Head of caudate nucleus (tissue), 42 donors: ENCODE measurements at regions not wholly inside any gene's neighbourhood (a gene's known extent, or its start where the extent isn't known, plus 50 kb on each side); places are given as distances from the start of the nearest gene placed in this dataset.

Experiments
- DNase-seq, 42 donors: peaks; one replicate each; pipeline versions ENCODE4 v3.0.0 to v3.0.0-alpha.2; 2020 to 2021; ENCODE audit warnings: mixed read lengths in 7 of 42
- intact Hi-C: fragments of 100-400 bp; cut with DNase I; formaldehyde crosslinking; loops from one replicate; pipeline ENCODE4 v1.15.0; 2022

DNA sequence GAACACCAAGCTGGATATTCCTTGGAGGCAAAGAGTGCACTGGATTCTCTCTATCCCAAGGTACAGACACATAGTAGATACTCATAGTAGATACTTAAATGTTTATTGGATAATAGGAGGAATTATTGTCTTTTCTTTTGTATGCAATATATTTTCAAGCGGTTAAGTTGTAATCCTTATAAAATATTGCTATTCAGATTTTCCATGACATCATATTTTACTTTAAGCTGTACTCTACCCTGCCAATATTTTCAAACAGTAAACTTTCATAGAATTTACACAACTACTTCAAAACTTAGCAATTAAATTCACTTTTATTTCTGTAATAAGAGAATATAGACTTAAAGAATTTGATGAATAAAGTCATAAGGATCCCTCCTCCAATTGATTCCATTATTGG, 546.5 kb upstream of the CAMK1G start:
- no peak for DNase-seq
- intact Hi-C loops, result no loop called here

DNA sequence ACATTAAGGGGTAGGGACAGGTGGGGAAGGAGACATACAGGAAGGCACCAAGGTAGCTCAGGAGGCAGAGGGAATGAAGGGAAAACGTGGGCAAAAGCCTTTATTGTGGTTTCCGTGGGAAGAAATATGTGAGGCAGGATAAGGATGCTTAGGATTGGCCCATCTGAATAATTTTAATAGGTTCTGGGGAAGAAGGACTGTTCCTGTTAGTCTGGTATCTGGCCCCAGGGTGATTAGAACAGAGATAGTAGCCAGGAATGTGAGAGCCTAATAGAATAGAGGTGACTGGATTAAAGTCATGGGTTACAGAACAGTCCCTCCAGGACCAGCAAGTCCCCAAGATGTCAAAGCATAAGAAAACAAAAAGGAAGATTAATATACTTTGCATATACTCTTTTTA, 545.2 kb upstream of the CAMK1G start:
- intact Hi-C loops, result no loop called here
- DNase-seq, result no peak

DNA sequence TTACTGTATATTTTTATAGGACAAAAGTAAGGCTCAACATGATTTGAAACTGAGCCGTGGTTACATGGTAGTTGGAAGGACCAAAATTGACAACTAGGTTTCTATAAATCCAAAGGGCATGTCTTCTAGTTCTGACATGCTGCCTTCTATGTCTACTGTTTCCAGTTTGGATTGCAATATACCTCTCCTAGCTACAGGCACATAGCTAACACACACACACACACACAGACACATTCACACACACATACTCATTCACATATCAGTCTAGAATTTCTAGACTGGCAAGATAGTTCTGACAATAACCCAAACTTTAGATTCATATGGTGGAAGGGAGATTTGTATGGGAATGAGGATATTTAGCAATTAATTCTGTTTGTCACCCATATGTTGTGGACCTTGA, 544.8 kb upstream of the CAMK1G start:
- intact Hi-C loops, result no loop called here
- no peak for DNase-seq

DNA sequence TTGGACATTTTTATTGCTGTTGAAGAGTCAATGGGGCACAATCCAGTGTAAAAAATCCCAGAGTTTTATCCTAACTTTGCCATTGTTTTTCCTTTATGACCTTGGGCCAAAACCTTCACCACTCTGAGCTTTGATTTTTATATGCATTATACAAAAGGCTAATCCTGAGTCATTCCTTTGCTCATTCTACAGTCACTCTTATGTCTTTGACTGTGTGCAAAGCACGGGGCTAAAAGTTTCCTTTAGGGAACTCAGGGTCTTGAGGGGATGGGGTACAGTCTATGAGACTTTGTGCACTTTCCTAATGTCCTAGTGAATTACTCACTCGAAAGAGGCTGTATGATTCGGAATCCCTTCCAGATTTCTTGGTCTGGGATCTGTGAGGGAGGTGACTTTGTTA, 543.2 kb upstream of the CAMK1G start:
- DNase-seq, result no peak
- intact Hi-C loops, result no loop called here

DNA sequence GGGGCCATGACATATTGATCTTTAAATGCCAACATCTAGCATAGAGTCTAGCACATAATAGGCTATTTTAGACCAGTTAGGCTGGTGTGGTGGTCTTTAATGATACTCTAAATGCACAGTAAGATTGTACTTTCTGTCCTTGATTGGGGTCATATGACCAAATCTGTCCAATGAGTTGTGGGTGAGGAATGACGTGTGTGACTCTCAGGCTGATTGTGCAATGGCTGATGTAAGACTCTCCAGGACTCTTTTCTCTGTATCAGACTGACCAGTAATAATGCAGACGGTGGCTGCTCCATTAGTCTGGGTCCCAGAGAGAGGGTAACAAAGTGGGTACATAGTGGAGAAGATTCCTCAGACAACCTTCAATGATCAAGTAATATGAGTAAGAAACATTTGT, 541.6 kb upstream of the CAMK1G start:
- intact Hi-C loops, result no loop called here
- DNase-seq, result no peak

DNA sequence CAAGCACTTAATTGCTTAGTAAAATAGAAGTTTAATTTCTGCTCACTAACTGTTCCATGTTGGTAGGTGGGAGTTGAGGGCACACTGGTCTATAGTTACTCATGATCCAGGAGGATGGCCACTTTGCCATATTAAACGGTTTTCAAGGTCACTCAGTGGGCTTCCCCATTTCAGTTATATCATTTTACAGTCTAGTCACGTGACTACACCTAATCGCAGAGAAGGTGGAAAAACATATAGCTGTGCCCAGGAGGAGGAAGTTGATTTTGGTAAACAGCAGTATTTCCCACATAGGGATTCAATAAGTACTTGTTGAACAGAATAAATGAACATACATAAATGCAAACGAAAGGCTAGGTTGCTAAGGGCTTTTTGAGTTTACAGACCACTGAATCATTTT, 541.1 kb upstream of the CAMK1G start:
- DNase-seq, result no peak
- intact Hi-C loops, result no loop called here

DNA sequence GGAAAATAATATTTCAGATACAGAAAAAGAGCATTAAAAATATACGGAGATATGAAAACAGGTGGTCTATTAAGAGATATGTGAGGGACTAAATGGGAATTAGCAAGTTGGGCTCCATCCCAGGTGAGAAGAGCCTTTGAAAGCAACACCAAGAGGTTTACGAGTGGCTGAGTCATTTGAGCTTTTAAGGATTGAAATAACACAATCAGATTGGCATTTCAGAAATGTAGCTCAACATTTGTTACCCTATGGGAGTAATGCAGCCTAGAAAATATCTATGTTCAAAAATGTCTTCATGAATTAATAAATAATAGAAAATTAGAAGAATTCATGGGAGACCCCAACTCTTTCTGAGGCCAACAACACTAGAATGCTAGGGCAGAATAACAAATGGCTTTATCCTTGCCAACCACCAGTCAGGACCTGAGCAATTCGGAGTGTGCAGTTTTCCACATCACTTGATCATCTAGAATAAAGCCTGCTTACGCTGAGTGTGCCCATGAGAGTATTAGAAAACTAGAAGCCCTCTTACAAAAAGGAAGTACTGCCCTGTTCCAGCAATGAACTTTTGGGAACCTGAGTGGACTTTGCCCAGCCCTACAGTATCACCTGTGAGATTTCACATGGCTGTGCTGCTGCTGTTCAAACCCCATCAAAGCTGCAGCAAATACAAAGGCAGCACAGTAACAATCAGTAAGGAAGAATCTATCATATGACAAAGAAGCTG, 538.0 kb upstream of the CAMK1G start:
- intact Hi-C loops, result no loop called here

DNA sequence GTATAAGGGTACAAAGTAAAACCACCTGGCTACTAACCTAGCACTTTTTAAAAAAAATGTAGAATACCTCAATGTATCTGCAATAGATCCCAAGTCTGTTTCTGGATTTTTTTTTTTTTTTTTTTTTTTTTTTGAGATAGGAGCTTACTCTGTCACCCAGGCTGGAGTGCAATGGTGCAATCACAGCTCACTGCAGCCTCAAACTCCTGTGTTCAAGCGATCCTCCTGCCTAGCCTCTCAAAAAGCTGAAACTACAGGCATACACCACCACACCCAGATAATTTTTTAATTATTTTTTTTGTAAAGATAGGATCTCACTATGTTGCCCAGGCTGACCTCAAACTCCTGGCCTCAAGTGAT, 537.5 kb upstream of the CAMK1G start:
- intact Hi-C loops, result no loop called here
- DNase-seq, result no peak

More for the DNA sequence above, 538.0 kb upstream of the CAMK1G start:
- no peak for DNase-seq

DNA sequence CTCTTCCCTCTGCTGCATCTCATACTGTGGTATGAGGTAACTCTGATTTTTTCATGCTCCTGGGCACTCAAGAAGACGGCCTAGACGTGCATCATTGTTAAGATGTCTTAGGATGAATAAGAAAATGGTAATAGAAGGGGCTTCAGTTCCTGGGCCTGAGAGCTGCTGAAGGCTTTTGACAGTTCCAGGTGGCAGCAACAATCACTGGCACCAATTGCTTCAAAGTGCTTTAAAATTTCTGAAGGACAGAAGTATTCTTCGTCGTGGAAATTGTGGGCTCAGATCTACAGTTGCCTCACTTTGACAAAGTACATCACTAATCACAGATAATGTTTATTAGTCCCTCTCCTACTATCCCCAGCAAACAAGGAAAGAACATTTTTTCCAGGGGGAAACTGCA, 536.6 kb upstream of the CAMK1G start:
- no peak for DNase-seq
- intact Hi-C loops, result no loop called here

DNA sequence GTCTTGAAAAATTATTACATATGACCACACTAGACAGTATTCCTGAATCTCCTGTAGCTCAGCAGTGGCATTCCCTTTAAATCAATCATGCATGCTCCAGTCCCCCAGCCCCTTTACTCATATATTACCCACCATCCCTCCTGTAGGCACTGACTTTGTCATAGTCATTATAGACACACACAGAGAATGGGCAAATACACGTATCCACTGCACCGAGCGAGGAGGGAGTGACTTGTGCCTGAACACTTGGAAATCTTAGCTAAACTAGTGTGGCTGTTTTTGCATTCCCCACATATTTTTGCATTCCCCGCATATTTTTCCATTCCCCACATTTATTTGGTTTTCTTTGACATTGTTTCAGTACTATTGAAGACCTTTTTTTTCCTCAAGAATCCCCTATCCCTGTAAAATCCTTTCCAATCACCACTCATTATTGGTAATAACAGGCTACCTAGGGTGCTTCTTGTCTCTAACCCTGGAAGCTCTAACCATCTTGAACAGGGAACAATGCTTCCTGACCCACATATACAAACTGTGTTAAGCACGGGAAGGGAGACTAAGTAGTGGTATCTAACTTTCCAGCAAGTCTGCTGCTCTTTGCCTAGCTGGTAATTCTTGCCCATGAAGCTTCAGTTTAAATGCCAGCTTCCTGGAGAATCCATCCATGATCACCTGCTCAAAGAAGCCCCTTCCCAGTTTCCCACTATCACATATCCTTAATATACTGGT, 534.4 kb upstream of the CAMK1G start:
- DNase-seq, result no peak
- intact Hi-C loops, result no loop called here

DNA sequence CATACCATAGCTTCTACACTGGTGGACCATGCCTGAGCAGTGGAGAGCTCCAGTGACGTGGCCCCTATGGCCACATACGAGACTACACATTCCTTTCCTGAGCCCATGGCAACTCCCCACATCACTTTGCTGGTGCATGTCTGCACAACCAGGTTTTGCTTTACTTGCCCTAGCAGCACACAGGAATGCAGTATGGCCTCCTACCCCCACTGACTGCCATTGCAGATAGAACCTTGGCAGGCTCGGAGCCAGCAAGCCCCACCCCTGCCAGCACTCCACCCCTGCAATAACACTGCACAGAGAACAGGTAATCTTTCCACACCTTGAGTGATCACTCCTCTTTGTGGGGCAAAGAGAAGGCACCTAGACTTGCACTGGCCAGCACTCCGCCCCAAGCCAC, 531.9 kb upstream of the CAMK1G start:
- no peak for DNase-seq
- intact Hi-C loops, result no loop called here

DNA sequence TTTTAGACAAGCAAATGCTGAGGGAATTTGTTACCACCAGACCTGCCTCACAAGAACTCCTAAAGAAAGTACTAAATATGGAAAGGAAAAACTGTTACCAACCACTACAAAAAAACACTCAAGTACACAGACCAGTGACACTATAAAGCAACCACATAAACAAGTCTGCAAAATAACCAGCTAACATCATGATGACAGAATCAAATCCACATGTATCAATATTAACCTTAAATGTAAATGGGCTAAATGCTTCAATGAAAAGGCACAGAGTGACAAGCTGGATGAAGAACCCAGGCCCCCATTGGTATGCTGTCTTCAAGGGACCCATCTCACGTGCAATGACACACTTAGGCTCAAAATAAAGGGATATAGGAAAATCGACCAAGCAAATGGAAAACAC, 529.9 kb upstream of the CAMK1G start:
- intact Hi-C loops, result no loop called here

DNA sequence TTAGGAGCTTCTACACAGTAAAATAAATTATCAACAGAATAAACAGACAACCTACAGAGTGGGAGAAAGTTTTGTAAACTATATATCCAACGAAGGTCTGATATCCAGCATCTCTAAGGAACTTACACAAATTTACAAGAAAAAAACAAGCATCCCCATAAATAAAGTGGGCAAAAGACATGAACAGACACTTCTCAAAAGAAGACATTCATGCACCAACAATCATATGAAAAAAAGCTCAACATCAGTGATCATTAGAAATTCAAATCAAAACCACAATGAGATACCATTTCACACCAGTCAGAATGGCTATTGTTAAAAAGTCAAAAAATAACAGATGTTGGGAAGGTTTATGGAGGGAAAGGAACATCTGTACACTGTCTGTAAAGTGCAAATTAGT, 526.4 kb upstream of the CAMK1G start:
- intact Hi-C loops, result no loop called here
- DNase-seq, result no peak

More for the DNA sequence above, 529.9 kb upstream of the CAMK1G start:
- DNase-seq, result no peak

DNA sequence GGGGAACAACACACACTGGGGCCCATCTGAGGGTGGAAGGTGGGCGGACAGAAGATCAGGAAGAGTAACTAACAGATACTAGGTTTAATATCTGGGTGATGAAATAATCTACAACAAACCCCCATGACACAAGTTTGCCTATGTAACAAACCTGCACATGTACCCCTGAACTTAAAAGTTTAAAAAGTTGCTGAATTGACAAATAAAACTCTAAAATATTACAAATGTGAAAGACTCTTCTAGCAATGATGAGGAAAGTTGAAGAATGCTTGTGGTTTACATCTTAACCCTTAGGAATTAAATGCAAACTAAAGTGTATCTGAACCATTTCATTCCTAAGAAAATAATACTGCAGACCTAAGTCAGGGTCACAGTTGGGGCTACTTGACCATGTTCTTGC, 525.6 kb upstream of the CAMK1G start:
- intact Hi-C loops, result no loop called here
- no peak for DNase-seq

DNA sequence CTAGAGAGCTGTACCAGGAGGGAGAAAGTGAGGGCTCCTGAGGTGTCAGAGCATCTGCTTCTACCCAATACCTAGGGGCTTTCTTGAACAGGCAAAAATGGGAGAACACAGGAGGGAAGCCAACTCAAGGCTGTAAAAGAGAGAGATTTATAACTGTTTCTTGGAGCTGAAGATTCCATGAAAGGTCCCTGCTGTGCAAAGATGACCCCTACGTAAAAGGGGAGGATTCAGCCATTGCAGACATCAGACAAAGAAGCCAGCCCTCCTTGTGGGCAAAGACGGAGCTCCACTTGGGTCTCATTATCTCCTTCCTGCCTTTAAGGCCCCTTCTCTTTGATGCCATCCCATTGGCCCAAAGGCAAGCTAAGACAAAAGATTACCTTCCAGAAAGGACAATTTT, 524.1 kb upstream of the CAMK1G start:
- intact Hi-C loops, result no loop called here
- no peak for DNase-seq

DNA sequence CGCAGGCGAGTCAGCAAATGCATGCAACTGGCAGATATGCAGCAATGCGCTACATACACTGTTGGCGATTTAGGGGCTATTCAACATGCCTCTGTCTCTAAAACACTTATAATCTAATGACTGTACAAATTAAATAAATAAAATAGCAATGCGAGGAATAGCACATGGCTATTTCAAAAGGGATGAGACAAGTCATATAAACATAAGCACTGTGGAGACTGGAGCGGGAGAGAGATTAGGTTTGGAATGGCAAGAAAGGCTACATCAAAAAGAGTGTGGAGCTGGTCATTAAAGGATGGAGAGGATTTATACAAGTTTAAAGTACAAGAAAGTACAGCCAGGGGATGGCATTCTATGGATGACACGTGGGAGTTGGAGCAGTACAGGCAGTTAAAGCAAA, 523.5 kb upstream of the CAMK1G start:
- intact Hi-C loops, result no loop called here
- no peak for DNase-seq

DNA sequence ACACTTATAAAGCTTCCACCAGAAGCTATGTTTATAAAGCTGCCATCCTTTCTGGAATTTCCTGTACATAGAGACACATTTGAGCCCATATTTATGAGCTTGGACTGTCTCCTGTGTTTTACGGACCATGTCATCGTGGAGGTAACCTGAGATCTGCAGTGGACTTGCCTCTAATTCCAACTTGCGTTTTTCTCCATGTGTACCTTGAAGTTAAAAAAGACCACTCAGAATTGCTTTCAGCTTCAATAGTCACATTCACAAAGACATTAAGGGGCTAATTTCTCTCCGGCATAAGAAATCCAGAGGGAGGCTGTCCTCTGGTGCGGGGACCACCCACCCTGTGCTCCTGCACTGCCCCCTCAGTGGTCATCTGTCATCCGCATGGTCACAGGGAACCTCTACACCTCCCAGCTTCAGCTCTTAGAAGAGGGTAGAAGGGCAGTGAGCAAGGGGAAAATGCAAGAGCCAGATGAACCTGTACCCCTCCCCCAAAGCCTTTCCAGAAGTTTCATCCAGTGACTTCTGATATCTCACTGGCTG, 521.4 kb upstream of the CAMK1G start:
- no peak for DNase-seq
- intact Hi-C loops, result no loop called here

DNA sequence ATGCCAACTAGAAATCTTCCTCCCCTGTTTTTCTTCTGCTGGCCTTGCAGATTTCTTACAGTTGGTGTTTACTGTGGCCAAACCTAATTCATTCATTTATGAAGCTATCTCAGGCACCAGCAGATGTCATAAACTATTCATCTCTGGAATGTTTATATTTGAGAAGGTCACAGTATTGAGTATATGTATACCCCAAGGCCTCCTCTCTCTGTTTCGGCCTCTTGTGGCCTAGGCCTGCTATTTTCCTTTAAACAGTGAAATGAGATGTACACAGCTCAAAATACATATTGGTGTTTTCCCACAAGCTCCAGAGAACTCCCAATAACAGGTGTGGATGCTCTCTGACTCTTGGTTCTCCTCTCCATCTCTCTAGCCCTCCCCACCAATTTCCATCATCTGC, 520.7 kb upstream of the CAMK1G start:
- intact Hi-C loops, result no loop called here
- DNase-seq, result no peak

DNA sequence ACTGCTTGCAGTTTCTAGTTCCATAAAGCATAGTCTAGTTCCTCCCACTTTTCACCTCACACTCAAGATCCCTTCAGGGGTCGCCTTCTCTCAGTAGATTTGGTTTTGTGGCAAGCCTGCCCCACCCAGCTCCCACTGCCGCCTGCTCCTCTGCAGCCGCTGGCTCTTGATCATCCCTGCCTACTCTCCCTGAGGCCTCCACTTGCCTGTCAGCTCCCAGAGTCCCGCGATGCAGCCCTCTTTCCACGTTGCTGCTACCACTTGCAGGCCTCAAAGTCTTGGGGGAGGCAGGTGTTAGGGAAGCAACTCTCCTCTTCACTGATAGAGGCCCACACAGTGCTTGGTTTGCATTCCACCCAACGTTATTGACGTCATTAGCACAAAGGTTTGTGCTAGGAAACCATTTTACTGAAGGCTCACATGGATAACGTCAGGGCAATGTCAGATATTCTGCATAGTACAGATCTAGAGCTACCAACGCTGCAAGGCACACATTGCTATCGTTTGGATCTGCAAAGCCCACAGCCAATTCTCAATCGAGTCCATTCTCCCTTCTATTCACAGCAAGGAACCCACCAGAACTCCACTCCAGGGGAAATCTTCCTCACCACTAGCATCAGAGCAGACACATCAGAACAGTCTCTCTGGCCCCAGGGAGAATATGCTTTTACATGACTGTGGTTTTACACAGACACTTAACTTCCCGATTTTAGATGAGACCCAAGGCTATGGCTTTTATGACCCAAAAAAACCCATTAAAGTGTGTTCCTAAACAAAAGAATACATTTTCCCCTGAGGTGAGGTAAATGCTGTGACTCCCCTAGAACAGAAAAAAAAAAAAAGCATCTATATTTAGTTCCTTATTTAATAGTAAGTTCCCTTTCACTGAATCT, 519.5 kb upstream of the CAMK1G start:
- DNase-seq, result no peak
- intact Hi-C loops, result no loop called here
